ENCODE measurements at regions not wholly inside any gene's neighbourhood (a gene's known extent, or its start where the extent isn't known, plus 50 kb on each side); places are given as distances from the start of the nearest gene placed in this dataset.
"Not testable (repeated sequence)": the region's sequence is repeated elsewhere in the genome, so short reads cannot be mapped to it uniquely, and the experiment has no call there.

GRCh38 chr3:72520690-72521308 is 327.4 kb downstream of the SHQ1 start:
- Histone ChIP-seq H3K9me3 (ENCODE audit: control insufficient read depth, insufficient read depth, low read length) (no peaks in the 10 kb centered on the region), H3K4me3 (ENCODE audit: low read length) (no peak overlapping the region), H3K36me3 (ENCODE audit: control insufficient read depth, insufficient read depth, low read length) (no peaks in the 10 kb centered on the region), H3K27me3 (ENCODE audit: control insufficient read depth, insufficient read depth, low read length) (no peaks in the 10 kb centered on the region), H3K27ac (ENCODE audit: low read length) (no peak overlapping the region), H3K4me1 (ENCODE audit: control insufficient read depth, insufficient read depth, low read length) (no peaks in the 10 kb centered on the region)
- DNase-seq (ENCODE audit: low read depth, low spot score): no peak
- WGBS (ENCODE audit: insufficient coverage, insufficient read length): no CpG with 5 or more reads among the region's 8 CpGs

GRCh38 chr3:72519946-72520604 is 328.2 kb downstream of the SHQ1 start:
- no CpG with 5 or more reads among the region's 4 CpGs for WGBS (ENCODE audit: insufficient coverage, insufficient read length)
- Histone ChIP-seq H3K9me3 (ENCODE audit: control insufficient read depth, insufficient read depth, low read length) (no peaks in the 10 kb centered on the region), H3K27me3 (ENCODE audit: control insufficient read depth, insufficient read depth, low read length) (no peaks in the 10 kb centered on the region), H3K27ac (ENCODE audit: low read length) (no peak overlapping the region), H3K36me3 (ENCODE audit: control insufficient read depth, insufficient read depth, low read length) (no peaks in the 10 kb centered on the region), H3K4me1 (ENCODE audit: control insufficient read depth, insufficient read depth, low read length) (no peaks in the 10 kb centered on the region), H3K4me3 (ENCODE audit: low read length) (no peak overlapping the region)
- DNase-seq (ENCODE audit: low read depth, low spot score): no peak

GRCh38 chr3:72517921-72518424 is 330.3 kb downstream of the SHQ1 start:
- Histone ChIP-seq H3K4me1 (ENCODE audit: control insufficient read depth, insufficient read depth, low read length) (no peaks in the 10 kb centered on the region), H3K27ac (ENCODE audit: low read length) (no peak overlapping the region), H3K9me3 (ENCODE audit: control insufficient read depth, insufficient read depth, low read length) (no peaks in the 10 kb centered on the region), H3K36me3 (ENCODE audit: control insufficient read depth, insufficient read depth, low read length) (no peaks in the 10 kb centered on the region), H3K27me3 (ENCODE audit: control insufficient read depth, insufficient read depth, low read length) (no peaks in the 10 kb centered on the region), H3K4me3 (ENCODE audit: low read length) (no peak overlapping the region)
- no peak for DNase-seq (ENCODE audit: low read depth, low spot score)
- WGBS (ENCODE audit: insufficient coverage, insufficient read length): no CpG with 5 or more reads among the region's 4 CpGs

GRCh38 chr3:72517336-72517735 is 330.9 kb downstream of the SHQ1 start:
- Histone ChIP-seq H3K4me3 (ENCODE audit: low read length) (no peak overlapping the region), H3K27ac (ENCODE audit: low read length) (no peak overlapping the region), H3K36me3 (ENCODE audit: control insufficient read depth, insufficient read depth, low read length) (no peaks in the 10 kb centered on the region), H3K4me1 (ENCODE audit: control insufficient read depth, insufficient read depth, low read length) (no peaks in the 10 kb centered on the region), H3K9me3 (ENCODE audit: control insufficient read depth, insufficient read depth, low read length) (no peaks in the 10 kb centered on the region), H3K27me3 (ENCODE audit: control insufficient read depth, insufficient read depth, low read length) (no peaks in the 10 kb centered on the region)
- no CpG with 5 or more reads among the region's 5 CpGs for WGBS (ENCODE audit: insufficient coverage, insufficient read length)
- no peak for DNase-seq (ENCODE audit: low read depth, low spot score)

GRCh38 chr3:72516361-72516760 is 331.9 kb downstream of the SHQ1 start:
- H3K4me1 ChIP-seq (ENCODE audit: control insufficient read depth, insufficient read depth, low read length): no peaks in the 10 kb centered on the region
- H3K36me3 ChIP-seq (ENCODE audit: control insufficient read depth, insufficient read depth, low read length): no peaks in the 10 kb centered on the region
- no peak overlapping the region for H3K27ac ChIP-seq (ENCODE audit: low read length)
- no peaks in the 10 kb centered on the region for H3K27me3 ChIP-seq (ENCODE audit: control insufficient read depth, insufficient read depth, low read length)
- no peaks in the 10 kb centered on the region for H3K9me3 ChIP-seq (ENCODE audit: control insufficient read depth, insufficient read depth, low read length)
- no peak overlapping the region for H3K4me3 ChIP-seq (ENCODE audit: low read length)
- WGBS (ENCODE audit: insufficient coverage, insufficient read length): no CpG with 5 or more reads among the region's 2 CpGs
- no peak for DNase-seq (ENCODE audit: low read depth, low spot score)

- H3K9me3 ChIP-seq (ENCODE audit: control insufficient read depth, insufficient read depth, low read length): no peaks in the 10 kb centered on the region
- H3K27ac ChIP-seq (ENCODE audit: low read length): no peak overlapping the region
- no peaks in the 10 kb centered on the region for H3K27me3 ChIP-seq (ENCODE audit: control insufficient read depth, insufficient read depth, low read length)
- WGBS (ENCODE audit: insufficient coverage, insufficient read length): no CpG with 5 or more reads among the region's 3 CpGs
- no peaks in the 10 kb centered on the region for H3K4me1 ChIP-seq (ENCODE audit: control insufficient read depth, insufficient read depth, low read length)
- H3K36me3 ChIP-seq (ENCODE audit: control insufficient read depth, insufficient read depth, low read length): no peaks in the 10 kb centered on the region
- DNase-seq (ENCODE audit: low read depth, low spot score): no peak
- H3K4me3 ChIP-seq (ENCODE audit: low read length): no peak overlapping the region
These were observed 332.3 kb downstream of the SHQ1 start for GRCh38 chr3:72515941-72516340.

- no peak for DNase-seq (ENCODE audit: low read depth, low spot score)
- Histone ChIP-seq H3K36me3 (ENCODE audit: control insufficient read depth, insufficient read depth, low read length) (no peaks in the 10 kb centered on the region), H3K4me3 (ENCODE audit: low read length) (no peak overlapping the region), H3K27me3 (ENCODE audit: control insufficient read depth, insufficient read depth, low read length) (no peaks in the 10 kb centered on the region), H3K9me3 (ENCODE audit: control insufficient read depth, insufficient read depth, low read length) (no peaks in the 10 kb centered on the region), H3K4me1 (ENCODE audit: control insufficient read depth, insufficient read depth, low read length) (no peaks in the 10 kb centered on the region), H3K27ac (ENCODE audit: low read length) (no peak overlapping the region)
- no CpG with 5 or more reads among the region's 3 CpGs for WGBS (ENCODE audit: insufficient coverage, insufficient read length)
These were observed 333.0 kb downstream of the SHQ1 start for GRCh38 chr3:72515281-72515680.

- Histone ChIP-seq H3K27ac (ENCODE audit: low read length) (no peak overlapping the region), H3K27me3 (ENCODE audit: control insufficient read depth, insufficient read depth, low read length) (no peaks in the 10 kb centered on the region), H3K9me3 (ENCODE audit: control insufficient read depth, insufficient read depth, low read length) (no peaks in the 10 kb centered on the region), H3K4me3 (ENCODE audit: low read length) (no peak overlapping the region), H3K4me1 (ENCODE audit: control insufficient read depth, insufficient read depth, low read length) (no peaks in the 10 kb centered on the region), H3K36me3 (ENCODE audit: control insufficient read depth, insufficient read depth, low read length) (no peaks in the 10 kb centered on the region)
- no CpG with 5 or more reads among the region's 3 CpGs for WGBS (ENCODE audit: insufficient coverage, insufficient read length)
- DNase-seq (ENCODE audit: low read depth, low spot score): no peak
These were observed 338.0 kb downstream of the SHQ1 start for GRCh38 chr3:72510247-72510646.

- Histone ChIP-seq H3K4me3 (ENCODE audit: low read length) (no peak overlapping the region), H3K36me3 (ENCODE audit: control insufficient read depth, insufficient read depth, low read length) (no peaks in the 10 kb centered on the region), H3K4me1 (ENCODE audit: control insufficient read depth, insufficient read depth, low read length) (no peaks in the 10 kb centered on the region), H3K9me3 (ENCODE audit: control insufficient read depth, insufficient read depth, low read length) (no peaks in the 10 kb centered on the region), H3K27me3 (ENCODE audit: control insufficient read depth, insufficient read depth, low read length) (no peaks in the 10 kb centered on the region), H3K27ac (ENCODE audit: low read length) (no peak overlapping the region)
- no CpG with 5 or more reads among the region's 6 CpGs for WGBS (ENCODE audit: insufficient coverage, insufficient read length)
- DNase-seq (ENCODE audit: low read depth, low spot score): no peak
These were observed 342.5 kb downstream of the SHQ1 start for GRCh38 chr3:72505539-72506405.

- not testable (repeated sequence) for H3K4me3 ChIP-seq (ENCODE audit: low read length); H3K27ac ChIP-seq (ENCODE audit: low read length); H3K9me3 ChIP-seq (ENCODE audit: control insufficient read depth, insufficient read depth, low read length); DNase-seq (ENCODE audit: low read depth, low spot score); H3K36me3 ChIP-seq (ENCODE audit: control insufficient read depth, insufficient read depth, low read length); H3K27me3 ChIP-seq (ENCODE audit: control insufficient read depth, insufficient read depth, low read length); H3K4me1 ChIP-seq (ENCODE audit: control insufficient read depth, insufficient read depth, low read length)
- WGBS (ENCODE audit: insufficient coverage, insufficient read length): no CpG with 5 or more reads among the region's 7 CpGs
These were observed 350.7 kb downstream of the SHQ1 start for GRCh38 chr3:72497501-72497900.

Measured in iPS DF 6.9 (cell line).